Trophoblast cell (in vitro differentiated cells and primary cell): ENCODE measurements at regions not wholly inside any gene's neighbourhood (a gene's known extent, or its start where the extent isn't known, plus 50 kb on each side); places are given as distances from the start of the nearest gene placed in this dataset.
A peak's percentile ranks its signal among the peaks of the same experiment; 100 is the strongest.

ENCODE experiments used
- DNase-seq, 2 donors: peaks; one replicate each; pipeline ENCODE4 v3.0.0-alpha.2; 2016
- H2AFZ ChIP-seq: 2 replicates; pipeline ENCODE4 v1.6.1; 2013; ENCODE audit warnings: low read length, moderate library complexity, mild to moderate bottlenecking; ENCODE audit not compliant: insufficient read depth, poor library complexity
- H2AK5ac ChIP-seq: 2 replicates; pipeline ENCODE4 v1.6.1; 2013; ENCODE audit warnings: mild to moderate bottlenecking, low read length
- H2BK120ac ChIP-seq: 2 replicates; pipeline ENCODE4 v1.6.1; 2013; ENCODE audit warnings: low read length, mild to moderate bottlenecking, moderate library complexity; ENCODE audit not compliant: insufficient read depth, poor library complexity
- H2BK12ac ChIP-seq: 2 replicates; pipeline ENCODE4 v1.6.1; 2013; ENCODE audit warnings: mild to moderate bottlenecking, low read length, moderate library complexity
- H2BK5ac ChIP-seq: 2 replicates; pipeline ENCODE4 v1.6.1; 2013; ENCODE audit warnings: low read length, low read depth, moderate library complexity, mild to moderate bottlenecking; ENCODE audit not compliant: poor library complexity
- H3K14ac ChIP-seq: 2 replicates; pipeline ENCODE4 v1.6.1; 2013; ENCODE audit warnings: mild to moderate bottlenecking, low read length
- H3K18ac ChIP-seq: 2 replicates; pipeline ENCODE4 v1.6.1; 2013; ENCODE audit warnings: mild to moderate bottlenecking, low read length
- H3K23ac ChIP-seq: 2 replicates; pipeline ENCODE4 v1.6.1; 2013; ENCODE audit warnings: low read length
- H3K27ac ChIP-seq: 2 replicates; pipeline ENCODE4 v1.5.1; 2013; ENCODE audit warnings: low read depth, mild to moderate bottlenecking, inconsistent platforms, low read length, moderate library complexity
- H3K27me3 ChIP-seq: 2 replicates; pipeline ENCODE4 v1.6.1; 2013; ENCODE audit warnings: inconsistent platforms, mild to moderate bottlenecking, low read length, moderate library complexity; ENCODE audit not compliant: insufficient read depth
- H3K36me3 ChIP-seq, 2 experiments: 1 replicate in 1 of 2; 2 replicates in 1 of 2; pipeline ENCODE4 v1.6.1; 2013; ENCODE audit warnings: low read length in 2 of 2, mild to moderate bottlenecking in 2 of 2, moderate library complexity in 1 of 2; ENCODE audit not compliant: insufficient read depth in 2 of 2, control insufficient read depth in 1 of 2
- H3K4ac ChIP-seq: 2 replicates; pipeline ENCODE4 v1.6.1; 2013; ENCODE audit warnings: low read depth, mild to moderate bottlenecking, low read length, moderate library complexity
- H3K4me1 ChIP-seq, 2 experiments: 1 replicate in 1 of 2; 2 replicates in 1 of 2; pipeline ENCODE4 v1.6.1; 2013; ENCODE audit warnings: low read length in 2 of 2, mild to moderate bottlenecking in 2 of 2, moderate library complexity in 1 of 2; ENCODE audit not compliant: insufficient read depth in 2 of 2, control insufficient read depth in 1 of 2
- H3K4me2 ChIP-seq: 2 replicates; pipeline ENCODE4 v1.6.1; 2013; ENCODE audit warnings: inconsistent platforms, mild to moderate bottlenecking, low read length, moderate library complexity
- H3K4me3 ChIP-seq: 2 replicates; pipeline ENCODE4 v1.5.1; 2013; ENCODE audit warnings: mild to moderate bottlenecking, low read depth, low read length, inconsistent platforms
- H3K79me1 ChIP-seq: one replicate; pipeline ENCODE4 v1.6.1; 2013; ENCODE audit warnings: low read length
- H3K79me2 ChIP-seq: 2 replicates; pipeline ENCODE4 v1.6.1; 2013; ENCODE audit warnings: low read length, mild to moderate bottlenecking; ENCODE audit not compliant: control insufficient read depth, insufficient read depth, poor library complexity
- H3K9ac ChIP-seq: 2 replicates; pipeline ENCODE4 v1.6.1; 2013; ENCODE audit warnings: mild to moderate bottlenecking, low read length
- H3K9me3 ChIP-seq: 2 replicates; pipeline ENCODE4 v1.6.1; 2013; ENCODE audit warnings: low read depth, mild to moderate bottlenecking, control low read depth, inconsistent platforms, low read length; ENCODE audit not compliant: insufficient read depth
- H4K12ac ChIP-seq: 2 replicates; pipeline ENCODE4 v1.6.1; 2013; ENCODE audit warnings: low read depth, mild to moderate bottlenecking, low read length, moderate library complexity
- H4K8ac ChIP-seq: 2 replicates; pipeline ENCODE4 v1.6.1; 2013; ENCODE audit warnings: low read depth, mild to moderate bottlenecking, low read length, moderate library complexity
- H4K91ac ChIP-seq: one replicate; pipeline ENCODE4 v1.6.1; 2013; ENCODE audit warnings: low read depth, mild to moderate bottlenecking, low read length, moderate library complexity
- WGBS: extraction: QIAGEN DNeasy Blood & Tissue Kit; methylation state at CpG from one replicate; pipeline ENCODE4 v1.1.7; 2013; ENCODE audit warnings: missing lambda C conversion rate; ENCODE audit not compliant: insufficient read length, insufficient coverage; ENCODE audit errors: extremely low coverage; 5-methylcytosine and 5-hydroxymethylcytosine counted together

- H3K4me2 ChIP-seq: no peak overlapping the region
- H3K27me3 ChIP-seq: no peaks in the 10 kb centered on the region
- no peaks in the 10 kb centered on the region for H3K79me2 ChIP-seq
- peak in 1 of 2 donors; percentile 2 for DNase-seq
- no peak overlapping the region for H4K91ac ChIP-seq
- no peaks in the 10 kb centered on the region for H3K36me3 ChIP-seq
- no peak overlapping the region for H3K4ac ChIP-seq
- H3K18ac ChIP-seq: no peak overlapping the region
- H3K4me1 ChIP-seq: no peaks in the 10 kb centered on the region
- WGBS: no CpG with 5 or more reads among the region's 4 CpGs
- H2BK12ac ChIP-seq: no peak overlapping the region
- H4K12ac ChIP-seq: no peak overlapping the region
- H4K8ac ChIP-seq: no peak overlapping the region
- H3K27ac ChIP-seq: no peak overlapping the region
- no peaks in the 10 kb centered on the region for H3K79me1 ChIP-seq
- no peak overlapping the region for H3K14ac ChIP-seq
- H2BK5ac ChIP-seq: no peak overlapping the region
- H3K4me3 ChIP-seq: no peak overlapping the region
- no peak overlapping the region for H3K9ac ChIP-seq
- H2BK120ac ChIP-seq: no peak overlapping the region
- no peak overlapping the region for H2AK5ac ChIP-seq
- no peak overlapping the region for H2AFZ ChIP-seq
- H3K23ac ChIP-seq: no peak overlapping the region
- no peaks in the 10 kb centered on the region for H3K9me3 ChIP-seq
Measured at GRCh38 chr3:24854748-24855147, 360.1 kb upstream of the THRB start.

DNA sequence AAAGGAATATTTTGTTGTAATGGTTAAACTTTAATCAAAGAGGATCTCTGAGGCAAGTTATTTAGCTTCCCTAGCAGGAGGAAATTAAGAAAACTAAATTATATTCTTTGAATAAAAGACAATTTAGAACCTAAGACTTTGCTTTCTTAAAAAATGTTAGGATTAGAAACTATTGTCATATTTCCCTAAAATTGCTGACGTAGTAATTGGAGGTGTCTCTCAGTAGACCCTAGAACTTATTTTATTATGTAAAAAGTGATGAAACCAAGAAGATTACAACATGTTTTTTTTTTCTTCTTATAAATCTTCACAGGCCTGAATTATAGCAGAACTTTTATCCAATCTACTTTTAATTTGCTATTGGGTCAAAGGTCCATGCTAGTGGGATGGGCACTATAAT lies 363.3 kb upstream of the THRB start:
- no CpG with 5 or more reads among the region's 1 CpG for WGBS
- H3K9me3 ChIP-seq: no peaks in the 10 kb centered on the region
- H3K4me2 ChIP-seq: no peak overlapping the region
- no peak overlapping the region for H4K8ac ChIP-seq
- no peak overlapping the region for H3K18ac ChIP-seq
- H3K79me2 ChIP-seq: no peaks in the 10 kb centered on the region
- H2AFZ ChIP-seq: no peak overlapping the region
- no peaks in the 10 kb centered on the region for H3K4me1 ChIP-seq
- no peak overlapping the region for H3K23ac ChIP-seq
- no peak overlapping the region for H2BK120ac ChIP-seq
- no peak overlapping the region for H2AK5ac ChIP-seq
- no peak overlapping the region for H3K4me3 ChIP-seq
- H3K14ac ChIP-seq: no peak overlapping the region
- H3K4ac ChIP-seq: no peak overlapping the region
- H3K79me1 ChIP-seq: no peaks in the 10 kb centered on the region
- no peak overlapping the region for H2BK12ac ChIP-seq
- H3K9ac ChIP-seq: no peak overlapping the region
- DNase-seq: no peak
- H2BK5ac ChIP-seq: no peak overlapping the region
- H3K36me3 ChIP-seq: no peaks in the 10 kb centered on the region
- no peak overlapping the region for H4K12ac ChIP-seq
- H4K91ac ChIP-seq: no peak overlapping the region
- H3K27ac ChIP-seq: no peak overlapping the region
- H3K27me3 ChIP-seq: no peaks in the 10 kb centered on the region

DNA sequence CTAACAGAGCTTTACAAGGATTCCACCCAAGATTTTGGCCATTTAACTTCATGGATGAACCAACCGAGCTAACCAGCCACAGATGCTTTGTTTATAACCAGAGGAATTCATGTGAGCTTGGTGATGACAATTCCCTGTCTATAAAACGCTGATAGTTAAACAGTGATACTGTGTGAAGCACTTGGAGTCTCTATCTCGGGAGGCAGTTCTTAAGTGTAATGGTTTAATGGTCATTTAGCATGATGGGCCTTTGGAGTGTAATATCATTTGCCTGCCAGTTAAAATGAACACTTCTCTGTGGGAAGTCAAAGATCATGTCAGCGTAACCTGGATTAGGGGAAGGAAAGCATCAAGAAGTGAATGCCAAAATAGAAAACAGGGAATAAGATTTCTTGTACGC lies 368.6 kb upstream of the THRB start:
- no peak overlapping the region for H3K27ac ChIP-seq
- no CpG with 5 or more reads among the region's 5 CpGs for WGBS
- no peaks in the 10 kb centered on the region for H3K27me3 ChIP-seq
- no peak overlapping the region for H4K8ac ChIP-seq
- no peak for DNase-seq
- H2AK5ac ChIP-seq: no peak overlapping the region
- H3K9me3 ChIP-seq: no peaks in the 10 kb centered on the region
- no peak overlapping the region for H3K23ac ChIP-seq
- H3K79me2 ChIP-seq: no peaks in the 10 kb centered on the region
- no peak overlapping the region for H3K18ac ChIP-seq
- H3K79me1 ChIP-seq: no peaks in the 10 kb centered on the region
- no peak overlapping the region for H3K4me3 ChIP-seq
- no peak overlapping the region for H2BK12ac ChIP-seq
- no peak overlapping the region for H2BK5ac ChIP-seq
- no peak overlapping the region for H3K4me2 ChIP-seq
- no peak overlapping the region for H2BK120ac ChIP-seq
- no peaks in the 10 kb centered on the region for H3K36me3 ChIP-seq
- H3K14ac ChIP-seq: no peak overlapping the region
- H2AFZ ChIP-seq: no peak overlapping the region
- H4K12ac ChIP-seq: no peak overlapping the region
- no peak overlapping the region for H3K9ac ChIP-seq
- no peaks in the 10 kb centered on the region for H3K4me1 ChIP-seq
- H4K91ac ChIP-seq: no peak overlapping the region
- no peak overlapping the region for H3K4ac ChIP-seq

- Histone ChIP-seq H3K9ac (no peak overlapping the region), H3K4ac (no peak overlapping the region), H2BK12ac (no peak overlapping the region), H3K27me3 (no peaks in the 10 kb centered on the region), H4K91ac (no peak overlapping the region), H3K9me3 (no peaks in the 10 kb centered on the region), H2AFZ (no peak overlapping the region), H2BK120ac (no peak overlapping the region), H3K4me3 (no peak overlapping the region), H3K4me1 (no peaks in the 10 kb centered on the region), H2BK5ac (no peak overlapping the region), H3K79me1 (no peaks in the 10 kb centered on the region), H3K18ac (no peak overlapping the region), H3K14ac (no peak overlapping the region), H3K79me2 (no peaks in the 10 kb centered on the region), H2AK5ac (no peak overlapping the region), H3K4me2 (no peak overlapping the region), H3K27ac (no peak overlapping the region), H4K12ac (no peak overlapping the region), H3K36me3 (no peaks in the 10 kb centered on the region), H4K8ac (no peak overlapping the region), H3K23ac (no peak overlapping the region)
- WGBS: no CpG with 5 or more reads among the region's 4 CpGs
- peak; percentile 62 to 89 for DNase-seq
Measured at GRCh38 chr3:24867783-24868182, 373.1 kb upstream of the THRB start.
